HUES48 (cell line): ENCODE measurements at regions not wholly inside any gene's neighbourhood (a gene's known extent, or its start where the extent isn't known, plus 50 kb on each side); places are given as distances from the start of the nearest gene placed in this dataset.
A peak's percentile ranks its signal among the peaks of the same experiment; 100 is the strongest.

Experiments
- H3K27ac ChIP-seq: one replicate; pipeline ENCODE4 v1.7.0; 2013; ENCODE audit warnings: low read depth, low read length, inconsistent platforms
- H3K27me3 ChIP-seq: 2 replicates; pipeline ENCODE4 v1.6.1; 2013; ENCODE audit warnings: mild to moderate bottlenecking, low read length; ENCODE audit not compliant: control insufficient read depth, insufficient read depth
- H3K36me3 ChIP-seq: 2 replicates; pipeline ENCODE4 v1.6.1; 2013; ENCODE audit warnings: low read length; ENCODE audit not compliant: control insufficient read depth, insufficient read depth
- H3K4me1 ChIP-seq: 2 replicates; pipeline ENCODE4 v1.6.1; 2013; ENCODE audit warnings: mild to moderate bottlenecking, low read length; ENCODE audit not compliant: control insufficient read depth, insufficient read depth
- H3K4me3 ChIP-seq: 2 replicates; pipeline ENCODE4 v1.5.1; 2013; ENCODE audit warnings: mild to moderate bottlenecking, low read depth, low read length
- H3K9ac ChIP-seq: 2 replicates; pipeline ENCODE4 v1.6.1; 2013; ENCODE audit warnings: mild to moderate bottlenecking, low read depth, low read length, moderate library complexity
- H3K9me3 ChIP-seq: 2 replicates; pipeline ENCODE4 v1.6.1; 2013; ENCODE audit warnings: low read length; ENCODE audit not compliant: control insufficient read depth, insufficient read depth

DNA sequence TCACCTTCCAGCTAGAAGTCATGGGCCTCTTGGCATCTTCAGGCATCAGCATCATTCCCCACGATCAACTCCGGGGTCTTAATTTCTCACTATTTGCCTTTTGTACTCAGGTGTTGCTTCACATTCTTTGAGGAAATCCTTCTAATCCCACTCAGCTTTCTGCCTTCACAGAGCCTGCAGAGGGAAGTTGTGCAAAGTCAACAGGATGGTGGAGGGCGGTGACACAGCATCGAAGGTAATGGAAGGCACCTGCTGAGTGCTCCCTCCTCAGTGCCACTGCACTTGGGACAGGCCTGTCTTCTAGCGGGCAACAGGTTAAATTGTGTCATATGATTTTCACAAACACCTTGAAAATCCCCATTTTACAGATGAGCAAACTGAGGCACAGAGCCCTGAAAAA, 164.0 kb downstream of the EN1 start:
- Histone ChIP-seq H3K4me1 (no peaks in the 10 kb centered on the region), H3K9me3 (no peaks in the 10 kb centered on the region), H3K4me3 (no peak overlapping the region), H3K36me3 (no peaks in the 10 kb centered on the region), H3K27ac (no peak overlapping the region), H3K9ac (no peak overlapping the region), H3K27me3 (no peaks in the 10 kb centered on the region)

- no peaks in the 10 kb centered on the region for H3K9me3 ChIP-seq
- no peak overlapping the region for H3K9ac ChIP-seq
- no peaks in the 10 kb centered on the region for H3K36me3 ChIP-seq
- no peak overlapping the region for H3K4me3 ChIP-seq
- H3K4me1 ChIP-seq: no peaks in the 10 kb centered on the region
- H3K27me3 ChIP-seq: no peaks in the 10 kb centered on the region
- no peak overlapping the region for H3K27ac ChIP-seq
Observed at GRCh38 chr2:118678985-118679384, 168.5 kb downstream of the EN1 start.

- no peak overlapping the region for H3K4me3 ChIP-seq
- H3K9ac ChIP-seq: no peak overlapping the region
- no peaks in the 10 kb centered on the region for H3K36me3 ChIP-seq
- no peak overlapping the region for H3K27ac ChIP-seq
- no peaks in the 10 kb centered on the region for H3K27me3 ChIP-seq
- H3K4me1 ChIP-seq: no peaks in the 10 kb centered on the region
- H3K9me3 ChIP-seq: no peaks in the 10 kb centered on the region
Observed at GRCh38 chr2:118677546-118677945, 169.9 kb downstream of the EN1 start.

DNA sequence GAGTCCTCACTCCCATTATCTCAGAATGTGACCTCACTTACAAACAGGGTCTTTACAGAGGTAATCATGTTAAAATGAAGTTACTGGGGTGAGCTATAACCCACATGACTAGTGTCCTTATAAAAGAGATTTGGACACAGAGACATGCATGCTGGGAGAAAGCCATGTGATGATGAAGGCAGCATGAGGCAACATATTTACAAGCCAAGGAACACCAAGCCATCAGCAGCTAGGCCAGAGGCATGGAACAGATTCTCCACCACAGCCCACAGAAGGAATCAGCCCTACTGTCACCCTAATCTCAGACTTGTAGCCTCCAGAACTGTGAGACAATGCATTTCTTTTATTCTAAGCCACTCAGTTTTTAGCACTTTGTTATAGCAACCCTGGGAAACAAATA, 171.9 kb downstream of the EN1 start:
- no peak overlapping the region for H3K9ac ChIP-seq
- H3K4me3 ChIP-seq: no peak overlapping the region
- no peaks in the 10 kb centered on the region for H3K36me3 ChIP-seq
- no peak overlapping the region for H3K27ac ChIP-seq
- H3K27me3 ChIP-seq: no peaks in the 10 kb centered on the region
- no peaks in the 10 kb centered on the region for H3K4me1 ChIP-seq
- no peaks in the 10 kb centered on the region for H3K9me3 ChIP-seq

- H3K27ac ChIP-seq: no peak overlapping the region
- H3K4me1 ChIP-seq: peaks cover 8% of the 10 kb centered on the region
- H3K9ac ChIP-seq: no peak overlapping the region
- no peaks in the 10 kb centered on the region for H3K9me3 ChIP-seq
- H3K4me3 ChIP-seq: no peak overlapping the region
- H3K27me3 ChIP-seq: no peaks in the 10 kb centered on the region
- no peaks in the 10 kb centered on the region for H3K36me3 ChIP-seq
Observed at GRCh38 chr2:118672571-118673158, 174.8 kb downstream of the EN1 start.

DNA sequence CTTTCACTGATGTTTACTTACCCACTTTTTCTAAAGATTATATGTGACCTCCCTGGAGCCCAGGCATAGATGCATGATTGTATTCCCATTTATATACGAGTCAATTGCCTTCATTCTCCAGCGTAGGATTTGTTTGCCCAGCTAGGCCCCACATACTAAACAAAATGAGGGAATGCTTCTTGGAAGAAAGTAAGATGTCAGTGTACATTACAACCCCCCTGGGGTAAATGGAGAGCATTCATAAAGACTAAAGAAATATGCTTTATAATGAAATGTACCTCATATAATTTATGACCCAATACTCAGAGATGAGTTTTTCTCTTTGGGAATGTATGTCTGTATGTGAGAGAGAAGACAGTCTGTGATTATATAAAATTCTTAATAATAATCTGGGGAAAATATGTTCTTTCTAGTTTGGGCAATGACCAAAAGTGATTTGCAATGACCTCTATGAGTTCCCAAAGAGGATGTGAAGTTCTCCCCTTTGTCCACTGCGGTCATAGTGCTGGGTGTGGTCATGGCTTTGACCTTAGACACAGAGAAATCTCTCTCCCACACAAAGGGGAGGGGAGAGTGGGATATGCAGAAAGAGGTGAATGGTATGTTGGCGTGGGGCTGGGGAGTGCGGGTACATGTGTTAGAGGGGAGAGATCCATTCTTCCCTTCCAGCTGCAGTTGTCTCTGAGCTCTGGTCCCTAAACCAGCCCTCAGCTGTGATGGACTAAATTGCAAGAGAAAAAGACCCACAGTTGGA, 175.6 kb downstream of the EN1 start:
- Histone ChIP-seq H3K4me3 (no peak overlapping the region), H3K27me3 (no peaks in the 10 kb centered on the region), H3K27ac (no peak overlapping the region), H3K9ac (no peak overlapping the region), H3K9me3 (no peaks in the 10 kb centered on the region), H3K36me3 (no peaks in the 10 kb centered on the region), H3K4me1 (peaks cover 8% of the 10 kb centered on the region)

- Histone ChIP-seq H3K4me3 (no peak overlapping the region), H3K9ac (no peak overlapping the region), H3K27me3 (no peaks in the 10 kb centered on the region)
Observed at GRCh38 chr2:118670838-118671237, 176.6 kb downstream of the EN1 start.

GRCh38 chr2:118670276-118670675, 177.2 kb downstream of the EN1 start:
- Histone ChIP-seq H3K9me3 (no peaks in the 10 kb centered on the region), H3K27me3 (no peaks in the 10 kb centered on the region), H3K4me3 (no peak overlapping the region)

More at GRCh38 chr2:118670838-118671237, 176.6 kb downstream of the EN1 start:
- H3K27ac ChIP-seq: no peak overlapping the region
- H3K9me3 ChIP-seq: no peaks in the 10 kb centered on the region
- H3K4me1 ChIP-seq: peaks cover 8% of the 10 kb centered on the region
- no peaks in the 10 kb centered on the region for H3K36me3 ChIP-seq

GRCh38 chr2:118669654-118670053, 177.8 kb downstream of the EN1 start:
- H3K9me3 ChIP-seq: no peaks in the 10 kb centered on the region
- H3K9ac ChIP-seq: no peak overlapping the region
- no peaks in the 10 kb centered on the region for H3K27me3 ChIP-seq
- peaks cover 8% of the 10 kb centered on the region for H3K4me1 ChIP-seq
- H3K4me3 ChIP-seq: no peak overlapping the region
- H3K36me3 ChIP-seq: no peaks in the 10 kb centered on the region
- no peak overlapping the region for H3K27ac ChIP-seq

More at GRCh38 chr2:118670276-118670675, 177.2 kb downstream of the EN1 start:
- no peaks in the 10 kb centered on the region for H3K36me3 ChIP-seq
- H3K27ac ChIP-seq: no peak overlapping the region
- no peak overlapping the region for H3K9ac ChIP-seq
- H3K4me1 ChIP-seq: peaks cover 8% of the 10 kb centered on the region

DNA sequence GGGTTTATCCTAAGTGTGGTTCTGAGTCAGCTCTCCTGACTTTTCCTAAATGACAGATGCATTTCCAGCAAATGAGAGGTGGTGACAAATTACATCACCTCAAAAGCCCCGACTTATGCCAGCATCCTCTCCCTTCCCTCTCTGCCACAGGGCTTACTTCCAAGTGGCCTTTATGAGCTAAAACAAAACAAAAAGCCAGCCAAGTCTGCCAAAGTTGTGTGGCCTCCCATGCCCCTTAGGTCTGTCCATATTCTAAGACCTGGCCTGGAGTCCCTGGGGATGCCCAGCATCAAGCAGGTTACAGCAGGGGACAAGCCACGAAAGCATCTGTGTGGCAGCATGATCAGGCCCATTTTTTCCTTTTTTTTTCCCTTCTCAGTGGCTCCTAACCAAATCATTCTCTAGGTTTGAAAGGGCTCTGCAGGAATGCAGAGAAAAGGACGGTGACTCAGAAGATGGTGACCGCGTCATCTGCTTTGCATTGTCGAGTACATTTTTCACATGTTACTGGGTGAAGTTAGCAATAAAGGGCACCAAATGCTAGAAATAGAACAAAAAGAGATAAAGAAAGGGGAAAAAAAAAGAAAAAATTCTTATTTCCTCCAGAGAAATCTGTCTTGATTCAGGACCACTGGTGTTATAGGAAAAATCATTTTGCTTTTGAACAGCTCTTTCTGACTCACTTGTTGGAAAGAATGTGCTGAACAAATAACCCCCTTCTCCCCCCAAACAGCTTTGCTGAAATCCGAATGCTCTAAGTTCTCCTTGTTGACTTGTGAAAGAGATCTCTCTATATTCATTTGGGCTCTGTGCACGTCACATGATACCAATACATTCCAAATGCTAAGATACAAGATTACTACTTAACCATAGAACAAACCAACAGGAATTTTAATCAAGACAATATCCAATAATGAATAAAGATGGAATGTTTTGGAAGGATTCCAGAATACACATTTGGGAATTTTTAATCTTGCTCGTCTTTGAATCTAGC, 178.7 kb downstream of the EN1 start:
- Histone ChIP-seq H3K27ac (peak overlapping the region; percentile 81), H3K4me3 (no peak overlapping the region), H3K36me3 (no peaks in the 10 kb centered on the region), H3K9ac (no peak overlapping the region), H3K4me1 (peaks cover 8% of the 10 kb centered on the region), H3K9me3 (no peaks in the 10 kb centered on the region), H3K27me3 (no peaks in the 10 kb centered on the region)
